Anterior cingulate cortex (tissue), 58 donors: ENCODE measurements at regions not wholly inside any gene's neighbourhood (a gene's known extent, or its start where the extent isn't known, plus 50 kb on each side); places are given as distances from the start of the nearest gene placed in this dataset.
"Not testable (repeated sequence)": the region's sequence is repeated elsewhere in the genome, so short reads cannot be mapped to it uniquely, and the experiment has no call there.

Experiments
- DNase-seq, 58 donors: peaks; one replicate each; lab custom pipeline; 2025; lab: John Stamatoyannopoulos, UW

DNA sequence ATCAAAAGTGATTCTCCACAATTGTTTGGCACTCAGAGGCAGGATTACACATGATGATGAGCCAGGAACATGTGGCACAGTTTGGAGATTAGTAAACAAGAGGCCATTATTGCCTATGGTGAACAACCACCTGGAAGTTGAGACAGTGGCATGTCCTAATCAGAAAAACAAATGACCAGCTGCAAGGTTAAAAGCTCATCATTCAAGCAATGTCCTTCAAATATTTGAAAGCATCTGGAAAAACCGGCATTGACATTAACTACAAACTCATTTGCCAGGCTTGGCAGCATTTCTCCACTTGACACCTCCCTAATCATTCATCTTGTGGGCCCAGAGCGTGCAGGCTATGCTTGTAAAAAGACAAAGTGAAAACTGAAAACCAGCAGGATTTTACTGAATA lies 80.6 kb upstream of the MEGF10 start:
- peak in 2 of 58 donors; percentile 2 to 10 for DNase-seq

GRCh38 chr5:127213231-127213630 lies 77.4 kb upstream of the MEGF10 start:
- no peak for DNase-seq

DNA sequence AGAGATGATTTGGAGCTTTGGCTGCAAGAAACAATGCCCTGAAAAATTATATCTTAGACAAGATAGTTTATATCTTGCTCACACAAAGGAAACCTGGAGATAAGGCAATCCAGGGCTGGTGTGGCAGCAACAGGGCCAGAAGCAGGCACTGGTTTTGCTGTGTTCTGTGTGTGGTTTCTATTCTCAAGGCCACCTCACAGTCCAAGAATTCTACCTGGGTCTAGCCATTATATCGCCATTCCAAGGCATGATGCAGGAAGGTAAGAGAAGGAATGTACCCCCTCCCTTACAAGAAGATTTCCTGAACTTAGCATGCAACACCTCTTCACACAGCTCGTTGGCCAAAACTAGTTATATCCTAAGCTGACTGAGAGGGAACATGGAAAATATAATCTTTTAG lies 74.5 kb upstream of the MEGF10 start:
- no peak for DNase-seq

GRCh38 chr5:127216898-127217675 lies 73.5 kb upstream of the MEGF10 start:
- no peak for DNase-seq

- DNase-seq: not testable (repeated sequence)
These were observed 68.7 kb upstream of the MEGF10 start for GRCh38 chr5:127221936-127222335.

- DNase-seq: not testable (repeated sequence)
These were observed 67.9 kb upstream of the MEGF10 start for GRCh38 chr5:127222571-127223156.

- no peak for DNase-seq
These were observed 67.2 kb upstream of the MEGF10 start for GRCh38 chr5:127223256-127223974.

GRCh38 chr5:127227881-127228280 lies 62.7 kb upstream of the MEGF10 start:
- DNase-seq: no peak

DNA sequence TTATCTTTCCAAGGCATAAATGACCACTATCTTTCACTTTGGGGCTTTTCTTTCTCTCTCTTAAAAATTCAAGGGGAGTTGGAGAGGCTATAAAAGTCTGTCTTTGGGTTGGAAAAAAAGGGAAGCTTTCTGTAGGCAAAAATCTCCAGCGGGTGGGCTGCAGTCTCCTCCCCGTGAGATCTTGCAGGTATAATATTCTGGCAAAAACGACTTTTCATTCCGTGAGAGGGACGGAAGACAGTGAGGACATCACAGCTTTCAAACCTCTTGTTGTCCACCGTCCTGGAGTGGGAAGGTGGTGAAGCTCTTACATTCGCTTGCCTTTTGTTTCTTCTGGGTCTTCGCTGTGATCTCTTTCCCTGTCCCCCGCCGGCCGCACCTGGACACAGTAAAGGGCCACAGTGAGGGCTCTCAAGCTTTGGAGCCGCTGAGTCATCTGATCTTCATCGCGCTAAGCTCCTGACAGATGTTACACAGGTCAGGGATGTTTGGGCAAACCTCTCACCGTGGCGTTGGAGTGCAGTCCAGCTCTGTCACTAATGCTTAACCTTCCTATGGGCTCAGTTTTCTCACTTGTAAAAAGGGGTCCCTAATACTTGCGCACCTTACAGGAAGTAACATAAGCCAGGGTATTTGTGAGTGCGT lies 61.9 kb upstream of the MEGF10 start:
- no peak for DNase-seq

- peak in 45 of 58 donors; percentile 7 to 66 (median 39) for DNase-seq
These were observed 61.3 kb upstream of the MEGF10 start for GRCh38 chr5:127229185-127229889.

- no peak for DNase-seq
These were observed 59.5 kb upstream of the MEGF10 start for GRCh38 chr5:127231118-127231517.

- DNase-seq: no peak
These were observed 57.0 kb upstream of the MEGF10 start for GRCh38 chr5:127233590-127233989.

DNA sequence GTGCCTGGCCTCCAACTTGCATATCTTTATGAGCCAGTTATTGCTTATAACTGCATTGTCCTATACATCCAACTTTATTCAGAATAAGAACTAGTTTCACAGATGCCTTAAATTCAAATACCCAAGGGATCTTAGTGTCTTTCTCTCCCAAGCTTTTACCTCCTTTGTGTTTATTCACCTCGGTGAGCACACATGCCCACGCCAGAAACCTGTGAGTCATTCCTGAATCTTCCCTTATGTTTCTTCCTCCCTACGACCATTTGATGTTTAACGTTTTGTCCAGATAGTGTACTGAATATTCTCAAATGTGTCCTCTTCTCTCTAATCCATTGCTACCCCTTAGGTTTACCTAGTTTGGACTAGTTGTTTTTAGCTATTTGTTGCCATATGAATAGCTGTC lies 55.5 kb upstream of the MEGF10 start:
- no peak for DNase-seq

- no peak for DNase-seq
These were observed 54.3 kb upstream of the MEGF10 start for GRCh38 chr5:127236254-127236653.
